ENCODE measurements at regions not wholly inside any gene's neighbourhood (a gene's known extent, or its start where the extent isn't known, plus 50 kb on each side); places are given as distances from the start of the nearest gene placed in this dataset.

DNA sequence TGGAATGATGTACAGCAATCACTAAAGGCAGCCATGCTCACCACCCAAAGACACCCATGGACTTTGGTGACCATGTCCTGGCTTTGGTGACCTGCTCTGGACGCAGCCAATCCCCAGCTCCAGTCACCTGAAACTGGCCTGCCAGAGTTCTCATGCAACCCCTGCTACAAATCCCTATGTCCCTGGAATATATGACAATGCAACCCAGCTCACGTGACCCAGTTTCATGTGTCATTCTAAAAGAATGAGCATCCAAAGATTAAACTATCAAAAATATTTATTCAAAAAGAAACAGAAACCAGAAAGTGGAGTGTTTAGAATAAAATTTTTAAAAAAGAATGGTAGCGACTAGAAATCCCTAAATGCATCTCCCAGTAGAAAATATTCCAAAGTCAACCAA is 203.3 kb upstream of the IRS2 start:
- H3K27ac ChIP-seq (replicated peaks in 1 of 4) = no peak overlapping the region
- intact Hi-C loops (cut with DNase I) = no loop called here
- DNase-seq (ENCODE audit: extremely low spot score) = no peak
- 95% methylated on average over 3 of the region's 3 CpGs for WGBS
- H3K36me3 ChIP-seq = no peaks in the 10 kb centered on the region
- no peaks in the 10 kb centered on the region for H3K27me3 ChIP-seq
- H3K4me1 ChIP-seq = no peaks in the 10 kb centered on the region
- H3K4me3 ChIP-seq = no peak overlapping the region
- TF ChIP-seq POLR2A (IDR thresholded peaks at IDR 0.05; ENCODE audit: low read depth) = no peak
- TF ChIP-seq POLR2AphosphoS5 (IDR thresholded peaks at IDR 0.05) = no peak
- TF ChIP-seq, protein P1, sequence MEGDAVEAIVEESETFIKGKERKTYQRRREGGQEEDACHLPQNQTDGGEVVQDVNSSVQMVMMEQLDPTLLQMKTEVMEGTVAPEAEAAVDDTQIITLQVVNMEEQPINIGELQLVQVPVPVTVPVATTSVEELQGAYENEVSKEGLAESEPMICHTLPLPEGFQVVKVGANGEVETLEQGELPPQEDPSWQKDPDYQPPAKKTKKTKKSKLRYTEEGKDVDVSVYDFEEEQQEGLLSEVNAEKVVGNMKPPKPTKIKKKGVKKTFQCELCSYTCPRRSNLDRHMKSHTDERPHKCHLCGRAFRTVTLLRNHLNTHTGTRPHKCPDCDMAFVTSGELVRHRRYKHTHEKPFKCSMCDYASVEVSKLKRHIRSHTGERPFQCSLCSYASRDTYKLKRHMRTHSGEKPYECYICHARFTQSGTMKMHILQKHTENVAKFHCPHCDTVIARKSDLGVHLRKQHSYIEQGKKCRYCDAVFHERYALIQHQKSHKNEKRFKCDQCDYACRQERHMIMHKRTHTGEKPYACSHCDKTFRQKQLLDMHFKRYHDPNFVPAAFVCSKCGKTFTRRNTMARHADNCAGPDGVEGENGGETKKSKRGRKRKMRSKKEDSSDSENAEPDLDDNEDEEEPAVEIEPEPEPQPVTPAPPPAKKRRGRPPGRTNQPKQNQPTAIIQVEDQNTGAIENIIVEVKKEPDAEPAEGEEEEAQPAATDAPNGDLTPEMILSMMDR (IDR thresholded peaks at IDR 0.05) = no peak
- no peaks in the 10 kb centered on the region for H3K9me3 ChIP-seq

DNA sequence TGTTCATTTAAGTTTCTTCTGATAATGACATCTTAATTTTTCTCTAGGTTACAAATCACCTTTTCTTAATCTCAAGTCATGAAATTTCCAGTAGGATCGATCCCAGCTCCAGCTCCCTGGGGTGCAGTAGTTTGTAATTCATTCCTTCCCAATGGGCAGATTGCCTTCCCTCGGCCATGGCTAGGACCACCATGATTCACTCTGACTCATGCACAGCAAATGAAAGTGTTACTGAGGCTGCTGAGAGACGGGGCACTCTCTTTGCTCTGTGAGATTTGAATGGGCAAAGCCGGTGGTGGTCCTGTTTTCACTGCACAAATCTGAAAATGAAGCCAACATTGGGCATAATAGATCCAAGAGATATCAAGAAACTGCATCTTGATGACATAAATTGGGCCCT is 202.8 kb upstream of the IRS2 start:
- TF ChIP-seq POLR2A (IDR thresholded peaks at IDR 0.05; ENCODE audit: low read depth) (no peak), EP300 (IDR thresholded peaks at IDR 0.05) (no peak), POLR2AphosphoS5 (IDR thresholded peaks at IDR 0.05) (no peak)
- TF ChIP-seq, protein P1 (IDR thresholded peaks at IDR 0.05) = no peak
- H3K36me3 ChIP-seq = no peaks in the 10 kb centered on the region
- H3K27ac ChIP-seq (replicated peaks in 1 of 4) = no peak overlapping the region
- 76% methylated on average over 4 of the region's 4 CpGs for WGBS
- intact Hi-C loops (cut with DNase I) = no loop called here
- no peak for DNase-seq (ENCODE audit: extremely low spot score)
- no peaks in the 10 kb centered on the region for H3K27me3 ChIP-seq
- H3K9me3 ChIP-seq = no peaks in the 10 kb centered on the region
- no peak overlapping the region for H3K4me3 ChIP-seq
- H3K4me1 ChIP-seq = no peaks in the 10 kb centered on the region

DNA sequence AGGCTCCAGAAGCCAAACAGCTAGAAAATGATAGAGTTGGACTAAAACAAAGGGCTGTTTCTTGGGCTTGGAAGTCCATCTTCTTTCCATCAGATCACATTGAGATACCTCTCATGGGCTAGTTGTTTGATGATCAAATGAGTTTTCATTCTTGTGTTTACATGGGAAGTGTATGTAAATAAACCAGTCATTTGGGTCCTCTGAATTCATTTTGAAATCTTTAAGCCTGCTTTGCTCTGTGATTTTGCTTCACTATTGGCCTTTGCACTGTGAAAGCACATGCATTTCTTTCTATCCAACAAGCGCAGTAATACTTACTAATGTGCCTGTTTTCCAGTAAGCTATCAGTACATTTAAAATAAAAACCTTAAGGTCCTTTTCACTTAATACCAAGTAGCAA is 200.5 kb upstream of the IRS2 start:
- 93% methylated on average over 1 of the region's 1 CpG for WGBS
- TF ChIP-seq POLR2AphosphoS5 (IDR thresholded peaks at IDR 0.05) (no peak), EP300 (IDR thresholded peaks at IDR 0.05) (no peak), POLR2A (IDR thresholded peaks at IDR 0.05; ENCODE audit: low read depth) (no peak)
- TF ChIP-seq, protein P1 (IDR thresholded peaks at IDR 0.05) = no peak

DNA sequence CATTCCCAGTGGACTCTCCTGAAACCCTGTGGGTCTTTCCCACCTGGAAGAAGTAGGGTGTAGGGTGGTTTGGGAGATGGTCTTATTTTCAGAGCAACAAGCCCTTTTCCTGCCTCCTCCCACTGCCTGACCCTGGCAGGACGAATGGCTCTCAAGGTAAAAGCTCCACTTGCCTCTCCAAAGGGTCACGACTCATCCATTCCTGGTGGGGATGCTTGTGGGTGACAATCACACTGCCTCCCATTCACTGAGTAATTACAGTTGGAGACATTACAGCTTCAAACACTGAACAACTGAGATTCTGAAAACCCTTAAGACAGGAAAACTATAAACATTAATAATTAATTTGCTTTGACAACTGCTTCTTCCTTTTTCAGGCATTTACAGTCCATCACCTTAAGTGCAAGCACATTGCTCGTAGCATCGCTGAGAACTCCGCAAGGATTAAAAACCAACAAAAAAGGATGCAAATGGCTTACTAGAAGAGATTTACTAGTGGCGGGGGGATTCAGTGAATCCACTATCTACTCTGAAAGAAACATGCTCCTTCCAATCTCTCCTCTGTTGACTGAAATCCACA is 199.6 kb upstream of the IRS2 start:
- intact Hi-C loops (cut with DNase I) = no loop called here
- TF ChIP-seq, protein P1 (IDR thresholded peaks at IDR 0.05) = no peak
- TF ChIP-seq POLR2A (IDR thresholded peaks at IDR 0.05; ENCODE audit: low read depth) = no peak
- no peak for TF ChIP-seq POLR2AphosphoS5 (IDR thresholded peaks at IDR 0.05)
- no peak for TF ChIP-seq EP300 (IDR thresholded peaks at IDR 0.05)
- no peaks in the 10 kb centered on the region for H3K36me3 ChIP-seq
- no peaks in the 10 kb centered on the region for H3K27me3 ChIP-seq
- WGBS = 89% methylated on average over 6 of the region's 6 CpGs
- no peak overlapping the region for H3K4me3 ChIP-seq
- no peak overlapping the region for H3K27ac ChIP-seq (replicated peaks in 1 of 4)
- no peaks in the 10 kb centered on the region for H3K4me1 ChIP-seq
- DNase-seq (ENCODE audit: extremely low spot score) = no peak
- no peaks in the 10 kb centered on the region for H3K9me3 ChIP-seq

More for the DNA sequence above, 200.5 kb upstream of the IRS2 start:
- Histone ChIP-seq H3K27ac (replicated peaks in 1 of 4) (no peak overlapping the region), H3K9me3 (no peaks in the 10 kb centered on the region), H3K27me3 (no peaks in the 10 kb centered on the region), H3K4me3 (no peak overlapping the region), H3K36me3 (no peaks in the 10 kb centered on the region), H3K4me1 (no peaks in the 10 kb centered on the region)
- intact Hi-C loops (cut with DNase I) = no loop called here
- no peak for DNase-seq (ENCODE audit: extremely low spot score)

DNA sequence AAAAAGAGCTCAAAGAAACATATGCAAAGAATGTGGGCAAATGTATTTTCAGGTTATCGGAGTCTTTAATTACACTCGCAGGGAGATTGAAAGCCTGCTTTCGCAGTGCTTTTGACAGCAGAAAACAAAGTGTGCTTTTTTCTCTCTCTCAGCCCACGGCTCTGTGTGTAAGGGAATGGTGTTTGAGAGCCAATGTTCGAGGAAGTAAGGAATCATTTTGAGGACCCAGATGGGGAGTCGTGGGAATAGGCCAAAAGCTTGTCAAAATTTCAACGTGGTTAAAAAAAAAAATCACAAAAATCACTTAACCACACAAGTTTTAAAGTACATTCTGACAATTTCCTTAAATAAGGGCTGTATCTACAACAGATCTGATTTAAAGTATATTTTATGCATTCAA is 197.1 kb upstream of the IRS2 start:
- no peaks in the 10 kb centered on the region for H3K9me3 ChIP-seq
- WGBS = 45% methylated on average over 7 of the region's 7 CpGs

More for the DNA sequence above, 197.1 kb upstream of the IRS2 start:
- no peaks in the 10 kb centered on the region for H3K4me1 ChIP-seq
- no peak overlapping the region for H3K4me3 ChIP-seq
- no peak for TF ChIP-seq POLR2A (IDR thresholded peaks at IDR 0.05; ENCODE audit: low read depth)
- TF ChIP-seq, protein P1 (IDR thresholded peaks at IDR 0.05) = no peak
- no peak for TF ChIP-seq EP300 (IDR thresholded peaks at IDR 0.05)
- no peak for TF ChIP-seq POLR2AphosphoS5 (IDR thresholded peaks at IDR 0.05)
- H3K27me3 ChIP-seq = no peaks in the 10 kb centered on the region
- no peak overlapping the region for H3K27ac ChIP-seq (replicated peaks in 1 of 4)
- intact Hi-C loops (cut with DNase I) = no loop called here
- no peak for DNase-seq (ENCODE audit: extremely low spot score)
- H3K36me3 ChIP-seq = no peaks in the 10 kb centered on the region
